WTC11 (cell line): ENCODE measurements at regions not wholly inside any gene's neighbourhood (a gene's known extent, or its start where the extent isn't known, plus 50 kb on each side); places are given as distances from the start of the nearest gene placed in this dataset.

Source experiments
- ATAC-seq: fragments of 200-7000 bp; cut with Tn5 transposase; 2 replicates; pipeline ENCODE4 v1.10.0; 2021; ENCODE audit warnings: mild to moderate bottlenecking, moderate library complexity
- CTCF ChIA-PET: fragments of 300-600 bp; sonication (Branson Sonifier 250); formaldehyde crosslinking; loops from one replicate; lab custom pipeline; 2021; ENCODE audit warnings: antibody characterized with exemption; lab: Charles Lee
- POLR2A ChIA-PET: fragments of 350-600 bp; sonication (Branson Sonifier 250); formaldehyde crosslinking; loops from one replicate; lab custom pipeline; 2021; ENCODE audit warnings: antibody characterized with exemption; lab: Charles Lee
- DNase-seq: peaks from one replicate; pipeline ENCODE4 v3.0.0; 2021; ENCODE audit warnings: low spot score
- H3K27ac Mint-ChIP-seq: 2 replicates; pipeline ENCODE4 v1.8.0; 2021; ENCODE audit warnings: mixed read lengths
- H3K27me3 Mint-ChIP-seq: 2 replicates; pipeline ENCODE4 v1.8.0; 2021; ENCODE audit warnings: low read depth, mild to moderate bottlenecking, moderate library complexity, mixed read lengths
- H3K36me3 Mint-ChIP-seq: 2 replicates; pipeline ENCODE4 v1.8.0; 2021; ENCODE audit warnings: mixed read lengths
- H3K4me1 Mint-ChIP-seq: 2 replicates; pipeline ENCODE4 v1.8.0; 2022; ENCODE audit warnings: mixed read lengths
- H3K4me3 Mint-ChIP-seq: 2 replicates; pipeline ENCODE4 v1.8.0; 2021; ENCODE audit warnings: mild to moderate bottlenecking, moderate library complexity, mixed read lengths
- H3K9me3 Mint-ChIP-seq: 2 replicates; pipeline ENCODE4 v1.8.0; 2021; ENCODE audit warnings: mixed read lengths
- CREM ChIP-seq: sonication (generic); formaldehyde crosslinking; IDR thresholded peaks from 2 replicates; pipeline ENCODE4 v1.8.1; 2022; ENCODE audit warnings: mild to moderate bottlenecking, missing genetic modification reagents, moderate library complexity
- FOXJ3 ChIP-seq: sonication (generic); formaldehyde crosslinking; IDR thresholded peaks from 2 replicates; pipeline ENCODE4 v1.9.0; 2021; ENCODE audit warnings: missing genetic modification reagents, mild to moderate bottlenecking, borderline replicate concordance
- GTF2I ChIP-seq: fragments of 250-450 bp; sonication (Bioruptor Pico); conservative IDR thresholded peaks from 2 replicates; pipeline ENCODE4 v1.4.0; 2021; ENCODE audit warnings: mild to moderate bottlenecking
- KAT7 ChIP-seq: sonication (generic); formaldehyde crosslinking; IDR thresholded peaks from 2 replicates; pipeline ENCODE4 v1.8.1; 2023; ENCODE audit warnings: missing genetic modification reagents, mild to moderate bottlenecking, borderline replicate concordance
- MYBL2 ChIP-seq: sonication (generic); formaldehyde crosslinking; IDR thresholded peaks from 2 replicates; pipeline ENCODE4 v1.8.1; 2023; ENCODE audit warnings: mild to moderate bottlenecking, moderate library complexity, missing genetic modification reagents
- NFATC4 ChIP-seq: fragments of 250-450 bp; sonication (Bioruptor Pico); IDR thresholded peaks from 2 replicates; pipeline ENCODE4 v1.9.0; 2021; ENCODE audit warnings: mild to moderate bottlenecking
- NR2C2 ChIP-seq: sonication (generic); formaldehyde crosslinking; IDR thresholded peaks from 2 replicates; pipeline ENCODE4 v1.8.0; 2022; ENCODE audit warnings: mild to moderate bottlenecking, missing genetic modification reagents
- NR3C1 ChIP-seq: sonication (generic); formaldehyde crosslinking; conservative IDR thresholded peaks from 2 replicates; pipeline ENCODE4 v1.8.1; 2023; ENCODE audit warnings: low read depth, mild to moderate bottlenecking, missing genetic modification reagents
- OVOL2 ChIP-seq: fragments of 250-450 bp; sonication (Bioruptor Pico); IDR thresholded peaks from 2 replicates; pipeline ENCODE4 v1.9.0; 2021; ENCODE audit warnings: mild to moderate bottlenecking, borderline replicate concordance
- SP1 ChIP-seq: sonication (generic); formaldehyde crosslinking; conservative IDR thresholded peaks from 2 replicates; pipeline ENCODE4 v1.8.1; 2022; ENCODE audit warnings: missing genetic modification reagents
- ZBTB21 ChIP-seq: sonication (generic); formaldehyde crosslinking; IDR thresholded peaks from 2 replicates; pipeline ENCODE4 v1.8.1; 2023; ENCODE audit warnings: mild to moderate bottlenecking, missing genetic modification reagents, borderline replicate concordance
- ZNF121 ChIP-seq: sonication (generic); formaldehyde crosslinking; IDR thresholded peaks from 2 replicates; pipeline ENCODE4 v1.8.0; 2023; ENCODE audit warnings: missing genetic modification reagents
- ZNF219 ChIP-seq: sonication (generic); formaldehyde crosslinking; IDR thresholded peaks from 2 replicates; pipeline ENCODE4 v1.8.0; 2023; ENCODE audit warnings: missing genetic modification reagents, mild to moderate bottlenecking, borderline replicate concordance
- ZNF416 ChIP-seq: fragments of 250-450 bp; sonication (Bioruptor Pico); IDR thresholded peaks from 2 replicates; pipeline ENCODE4 v1.9.0; 2021; ENCODE audit warnings: mild to moderate bottlenecking, inconsistent platforms
- TF ChIP-seq, protein P1 (sequence below): sonication (generic); formaldehyde crosslinking; IDR thresholded peaks from 2 replicates; pipeline ENCODE4 v1.8.1; 2023; ENCODE audit warnings: mild to moderate bottlenecking, missing genetic modification reagents, borderline replicate concordance
- TF ChIP-seq, protein P2 (sequence below): sonication (generic); formaldehyde crosslinking; IDR thresholded peaks from 2 replicates; pipeline ENCODE4 v1.8.0; 2022; ENCODE audit warnings: missing genetic modification reagents
- TF ChIP-seq, protein P3 (sequence below): sonication (generic); formaldehyde crosslinking; IDR thresholded peaks from 2 replicates; pipeline ENCODE4 v1.8.1; 2023; ENCODE audit warnings: mild to moderate bottlenecking, moderate library complexity, missing genetic modification reagents
- TF ChIP-seq, protein P4 (sequence below): sonication (generic); formaldehyde crosslinking; IDR thresholded peaks from 2 replicates; pipeline ENCODE4 v1.8.1; 2023; ENCODE audit warnings: mild to moderate bottlenecking, missing genetic modification reagents, moderate library complexity
- TF ChIP-seq, protein P5 (sequence below): sonication (generic); formaldehyde crosslinking; IDR thresholded peaks from 2 replicates; pipeline ENCODE4 v1.8.1; 2022; ENCODE audit warnings: low read depth, mild to moderate bottlenecking, moderate library complexity, missing genetic modification reagents, borderline replicate concordance
- TF ChIP-seq, protein P6 (sequence below): sonication (generic); formaldehyde crosslinking; IDR thresholded peaks from 2 replicates; pipeline ENCODE4 v1.8.1; 2022; ENCODE audit warnings: mild to moderate bottlenecking, moderate library complexity, missing genetic modification reagents
- TF ChIP-seq, protein P7 (sequence below): fragments of 250-450 bp; sonication (Bioruptor Pico); IDR thresholded peaks from 2 replicates; pipeline ENCODE4 v2.1.2; 2022; ENCODE audit warnings: mild to moderate bottlenecking, moderate library complexity

DNA sequence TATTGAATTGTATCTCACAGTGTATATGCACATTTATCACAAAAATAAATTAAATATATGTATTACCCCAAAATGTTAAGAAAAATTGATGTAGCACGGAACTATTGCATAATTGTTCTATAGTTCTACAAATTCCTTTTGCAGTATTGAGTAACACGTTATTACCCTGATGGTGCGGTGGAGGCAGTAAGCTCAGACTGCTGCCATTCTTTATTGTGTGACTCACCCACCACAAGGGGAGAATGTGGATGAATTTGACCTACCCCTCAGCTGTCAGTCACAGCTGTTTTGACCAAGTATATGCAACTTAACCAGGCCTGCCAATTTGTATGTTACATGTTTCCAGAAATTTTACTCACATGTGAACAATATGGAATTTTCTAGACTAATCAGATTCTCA, 506.6 kb downstream of the SH3BGRL start (continued):
- TF ChIP-seq, protein P1, sequence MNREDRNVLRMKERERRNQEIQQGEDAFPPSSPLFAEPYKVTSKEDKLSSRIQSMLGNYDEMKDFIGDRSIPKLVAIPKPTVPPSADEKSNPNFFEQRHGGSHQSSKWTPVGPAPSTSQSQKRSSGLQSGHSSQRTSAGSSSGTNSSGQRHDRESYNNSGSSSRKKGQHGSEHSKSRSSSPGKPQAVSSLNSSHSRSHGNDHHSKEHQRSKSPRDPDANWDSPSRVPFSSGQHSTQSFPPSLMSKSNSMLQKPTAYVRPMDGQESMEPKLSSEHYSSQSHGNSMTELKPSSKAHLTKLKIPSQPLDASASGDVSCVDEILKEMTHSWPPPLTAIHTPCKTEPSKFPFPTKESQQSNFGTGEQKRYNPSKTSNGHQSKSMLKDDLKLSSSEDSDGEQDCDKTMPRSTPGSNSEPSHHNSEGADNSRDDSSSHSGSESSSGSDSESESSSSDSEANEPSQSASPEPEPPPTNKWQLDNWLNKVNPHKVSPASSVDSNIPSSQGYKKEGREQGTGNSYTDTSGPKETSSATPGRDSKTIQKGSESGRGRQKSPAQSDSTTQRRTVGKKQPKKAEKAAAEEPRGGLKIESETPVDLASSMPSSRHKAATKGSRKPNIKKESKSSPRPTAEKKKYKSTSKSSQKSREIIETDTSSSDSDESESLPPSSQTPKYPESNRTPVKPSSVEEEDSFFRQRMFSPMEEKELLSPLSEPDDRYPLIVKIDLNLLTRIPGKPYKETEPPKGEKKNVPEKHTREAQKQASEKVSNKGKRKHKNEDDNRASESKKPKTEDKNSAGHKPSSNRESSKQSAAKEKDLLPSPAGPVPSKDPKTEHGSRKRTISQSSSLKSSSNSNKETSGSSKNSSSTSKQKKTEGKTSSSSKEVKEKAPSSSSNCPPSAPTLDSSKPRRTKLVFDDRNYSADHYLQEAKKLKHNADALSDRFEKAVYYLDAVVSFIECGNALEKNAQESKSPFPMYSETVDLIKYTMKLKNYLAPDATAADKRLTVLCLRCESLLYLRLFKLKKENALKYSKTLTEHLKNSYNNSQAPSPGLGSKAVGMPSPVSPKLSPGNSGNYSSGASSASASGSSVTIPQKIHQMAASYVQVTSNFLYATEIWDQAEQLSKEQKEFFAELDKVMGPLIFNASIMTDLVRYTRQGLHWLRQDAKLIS = no peak
- TF ChIP-seq, protein P2, sequence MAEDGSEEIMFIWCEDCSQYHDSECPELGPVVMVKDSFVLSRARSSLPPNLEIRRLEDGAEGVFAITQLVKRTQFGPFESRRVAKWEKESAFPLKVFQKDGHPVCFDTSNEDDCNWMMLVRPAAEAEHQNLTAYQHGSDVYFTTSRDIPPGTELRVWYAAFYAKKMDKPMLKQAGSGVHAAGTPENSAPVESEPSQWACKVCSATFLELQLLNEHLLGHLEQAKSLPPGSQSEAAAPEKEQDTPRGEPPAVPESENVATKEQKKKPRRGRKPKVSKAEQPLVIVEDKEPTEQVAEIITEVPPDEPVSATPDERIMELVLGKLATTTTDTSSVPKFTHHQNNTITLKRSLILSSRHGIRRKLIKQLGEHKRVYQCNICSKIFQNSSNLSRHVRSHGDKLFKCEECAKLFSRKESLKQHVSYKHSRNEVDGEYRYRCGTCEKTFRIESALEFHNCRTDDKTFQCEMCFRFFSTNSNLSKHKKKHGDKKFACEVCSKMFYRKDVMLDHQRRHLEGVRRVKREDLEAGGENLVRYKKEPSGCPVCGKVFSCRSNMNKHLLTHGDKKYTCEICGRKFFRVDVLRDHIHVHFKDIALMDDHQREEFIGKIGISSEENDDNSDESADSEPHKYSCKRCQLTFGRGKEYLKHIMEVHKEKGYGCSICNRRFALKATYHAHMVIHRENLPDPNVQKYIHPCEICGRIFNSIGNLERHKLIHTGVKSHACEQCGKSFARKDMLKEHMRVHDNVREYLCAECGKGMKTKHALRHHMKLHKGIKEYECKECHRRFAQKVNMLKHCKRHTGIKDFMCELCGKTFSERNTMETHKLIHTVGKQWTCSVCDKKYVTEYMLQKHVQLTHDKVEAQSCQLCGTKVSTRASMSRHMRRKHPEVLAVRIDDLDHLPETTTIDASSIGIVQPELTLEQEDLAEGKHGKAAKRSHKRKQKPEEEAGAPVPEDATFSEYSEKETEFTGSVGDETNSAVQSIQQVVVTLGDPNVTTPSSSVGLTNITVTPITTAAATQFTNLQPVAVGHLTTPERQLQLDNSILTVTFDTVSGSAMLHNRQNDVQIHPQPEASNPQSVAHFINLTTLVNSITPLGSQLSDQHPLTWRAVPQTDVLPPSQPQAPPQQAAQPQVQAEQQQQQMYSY (CRISPR knock-in tag) = no peak
- TF ChIP-seq, protein P3, sequence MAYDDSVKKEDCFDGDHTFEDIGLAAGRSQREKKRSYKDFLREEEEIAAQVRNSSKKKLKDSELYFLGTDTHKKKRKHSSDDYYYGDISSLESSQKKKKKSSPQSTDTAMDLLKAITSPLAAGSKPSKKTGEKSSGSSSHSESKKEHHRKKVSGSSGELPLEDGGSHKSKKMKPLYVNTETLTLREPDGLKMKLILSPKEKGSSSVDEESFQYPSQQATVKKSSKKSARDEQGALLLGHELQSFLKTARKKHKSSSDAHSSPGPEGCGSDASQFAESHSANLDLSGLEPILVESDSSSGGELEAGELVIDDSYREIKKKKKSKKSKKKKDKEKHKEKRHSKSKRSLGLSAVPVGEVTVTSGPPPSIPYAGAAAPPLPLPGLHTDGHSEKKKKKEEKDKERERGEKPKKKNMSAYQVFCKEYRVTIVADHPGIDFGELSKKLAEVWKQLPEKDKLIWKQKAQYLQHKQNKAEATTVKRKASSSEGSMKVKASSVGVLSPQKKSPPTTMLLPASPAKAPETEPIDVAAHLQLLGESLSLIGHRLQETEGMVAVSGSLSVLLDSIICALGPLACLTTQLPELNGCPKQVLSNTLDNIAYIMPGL (CRISPR knock-in tag) = no peak
- TF ChIP-seq, protein P4, sequence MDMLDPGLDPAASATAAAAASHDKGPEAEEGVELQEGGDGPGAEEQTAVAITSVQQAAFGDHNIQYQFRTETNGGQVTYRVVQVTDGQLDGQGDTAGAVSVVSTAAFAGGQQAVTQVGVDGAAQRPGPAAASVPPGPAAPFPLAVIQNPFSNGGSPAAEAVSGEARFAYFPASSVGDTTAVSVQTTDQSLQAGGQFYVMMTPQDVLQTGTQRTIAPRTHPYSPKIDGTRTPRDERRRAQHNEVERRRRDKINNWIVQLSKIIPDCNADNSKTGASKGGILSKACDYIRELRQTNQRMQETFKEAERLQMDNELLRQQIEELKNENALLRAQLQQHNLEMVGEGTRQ = no peak
- TF ChIP-seq, all 79 proteins: peak for 0

DNA sequence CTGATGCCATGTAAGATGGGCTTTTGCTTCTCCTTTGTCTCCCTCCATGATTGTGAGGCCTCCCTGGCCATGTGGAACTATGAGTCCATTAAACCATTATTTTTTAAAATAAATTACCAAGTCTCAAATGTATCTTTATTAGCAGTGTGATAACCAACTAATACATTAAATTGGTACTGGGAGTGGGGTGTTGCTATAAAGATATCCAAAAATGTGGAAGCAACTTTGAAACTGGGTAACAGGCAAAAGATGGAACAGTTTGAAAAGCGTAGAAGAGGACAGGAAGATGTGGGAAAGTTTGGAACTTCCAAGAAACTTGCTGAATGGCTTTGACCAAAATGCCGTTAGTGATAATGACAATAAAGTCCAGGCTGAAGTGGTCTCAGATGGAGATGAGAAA, 526.7 kb downstream of the SH3BGRL start:
- H3K27me3 Mint-ChIP-seq = peaks cover 2% of the 10 kb centered on the region; the same call in 1 of the 2 replicates
- ATAC-seq (no peak), DNase-seq (no peak)
- H3K27ac Mint-ChIP-seq = no peak overlapping the region
- TF ChIP-seq FOXJ3 (CRISPR knock-in tag) (no peak), OVOL2 (CRISPR knock-in tag) (no peak), NR3C1 (CRISPR knock-in tag) (no peak), MYBL2 (CRISPR knock-in tag) (no peak), CREM (CRISPR knock-in tag) (no peak), GTF2I (CRISPR knock-in tag) (no peak), SP1 (CRISPR knock-in tag) (no peak), ZNF416 (CRISPR knock-in tag) (no peak), ZBTB21 (CRISPR knock-in tag) (no peak), ZNF219 (CRISPR knock-in tag) (no peak), ZNF121 (no peak), KAT7 (no peak), NR2C2 (CRISPR knock-in tag) (no peak), NFATC4 (CRISPR knock-in tag) (no peak)
- TF ChIP-seq, protein P5, sequence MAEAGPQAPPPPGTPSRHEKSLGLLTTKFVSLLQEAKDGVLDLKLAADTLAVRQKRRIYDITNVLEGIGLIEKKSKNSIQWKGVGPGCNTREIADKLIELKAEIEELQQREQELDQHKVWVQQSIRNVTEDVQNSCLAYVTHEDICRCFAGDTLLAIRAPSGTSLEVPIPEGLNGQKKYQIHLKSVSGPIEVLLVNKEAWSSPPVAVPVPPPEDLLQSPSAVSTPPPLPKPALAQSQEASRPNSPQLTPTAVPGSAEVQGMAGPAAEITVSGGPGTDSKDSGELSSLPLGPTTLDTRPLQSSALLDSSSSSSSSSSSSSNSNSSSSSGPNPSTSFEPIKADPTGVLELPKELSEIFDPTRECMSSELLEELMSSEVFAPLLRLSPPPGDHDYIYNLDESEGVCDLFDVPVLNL = no peak
- TF ChIP-seq, protein P6, sequence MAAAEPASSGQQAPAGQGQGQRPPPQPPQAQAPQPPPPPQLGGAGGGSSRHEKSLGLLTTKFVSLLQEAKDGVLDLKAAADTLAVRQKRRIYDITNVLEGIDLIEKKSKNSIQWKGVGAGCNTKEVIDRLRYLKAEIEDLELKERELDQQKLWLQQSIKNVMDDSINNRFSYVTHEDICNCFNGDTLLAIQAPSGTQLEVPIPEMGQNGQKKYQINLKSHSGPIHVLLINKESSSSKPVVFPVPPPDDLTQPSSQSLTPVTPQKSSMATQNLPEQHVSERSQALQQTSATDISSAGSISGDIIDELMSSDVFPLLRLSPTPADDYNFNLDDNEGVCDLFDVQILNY = no peak
- TF ChIP-seq, protein P7, sequence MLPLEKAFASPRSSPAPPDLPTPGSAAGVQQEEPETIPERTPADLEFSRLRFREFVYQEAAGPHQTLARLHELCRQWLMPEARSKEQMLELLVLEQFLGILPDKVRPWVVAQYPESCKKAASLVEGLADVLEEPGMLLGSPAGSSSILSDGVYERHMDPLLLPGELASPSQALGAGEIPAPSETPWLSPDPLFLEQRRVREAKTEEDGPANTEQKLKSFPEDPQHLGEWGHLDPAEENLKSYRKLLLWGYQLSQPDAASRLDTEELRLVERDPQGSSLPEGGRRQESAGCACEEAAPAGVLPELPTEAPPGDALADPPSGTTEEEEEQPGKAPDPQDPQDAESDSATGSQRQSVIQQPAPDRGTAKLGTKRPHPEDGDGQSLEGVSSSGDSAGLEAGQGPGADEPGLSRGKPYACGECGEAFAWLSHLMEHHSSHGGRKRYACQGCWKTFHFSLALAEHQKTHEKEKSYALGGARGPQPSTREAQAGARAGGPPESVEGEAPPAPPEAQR (CRISPR knock-in tag) = no peak
- peaks cover 40% of the 10 kb centered on the region for H3K36me3 Mint-ChIP-seq
- POLR2A ChIA-PET = no interaction called here
- no peak overlapping the region for H3K4me3 Mint-ChIP-seq
- peaks cover 64% of the 10 kb centered on the region for H3K9me3 Mint-ChIP-seq
- H3K4me1 Mint-ChIP-seq = no peaks in the 10 kb centered on the region
- CTCF ChIA-PET = no interaction called here
